ENCODE measurements at regions not wholly inside any gene's neighbourhood (a gene's known extent, or its start where the extent isn't known, plus 50 kb on each side); places are given as distances from the start of the nearest gene placed in this dataset.
"Not testable (repeated sequence)": the region's sequence is repeated elsewhere in the genome, so short reads cannot be mapped to it uniquely, and the experiment has no call there.

- no peaks in the 10 kb centered on the region for H3K36me3 ChIP-seq (ENCODE audit: low read depth)
- no peaks in the 10 kb centered on the region for H3K9me3 ChIP-seq
- H3K4me3 ChIP-seq: no peak overlapping the region
- ATAC-seq (peak; percentile 17), DNase-seq (peak in 2 of 3 donors; percentile 22 to 23)
- intact Hi-C loops (cut with DNase I, micrococcal nuclease): no loop called here
- H3K4me1 ChIP-seq (ENCODE audit: low read depth): peaks cover under 1% of the 10 kb centered on the region
- TF ChIP-seq CTCF (IDR thresholded peaks at IDR 0.05): no peak
Measured at GRCh38 chr11:69899957-69900821, 81.0 kb upstream of the FGF3 start.

- H3K4me1 ChIP-seq (ENCODE audit: low read depth); H3K9me3 ChIP-seq; intact Hi-C loops (cut with DNase I, micrococcal nuclease); H3K4me3 ChIP-seq; H3K36me3 ChIP-seq (ENCODE audit: low read depth); ATAC-seq: not testable (repeated sequence)
- peak in 1 of 3 donors; percentile 6 for DNase-seq
Measured at GRCh38 chr11:69900822-69901302, 81.6 kb upstream of the FGF3 start.

GRCh38 chr11:69902337-69902736 lies 83.1 kb upstream of the FGF3 start:
- intact Hi-C loops (cut with DNase I, micrococcal nuclease): no loop called here

GRCh38 chr11:69903211-69903610 lies 84.0 kb upstream of the FGF3 start:
- DNase-seq: peak in 2 of 3 donors; percentile 20 to 25
- ATAC-seq: no peak
- intact Hi-C loops (cut with DNase I, micrococcal nuclease): no loop called here
- no peaks in the 10 kb centered on the region for H3K36me3 ChIP-seq (ENCODE audit: low read depth)
- H3K4me3 ChIP-seq: no peak overlapping the region
- no peaks in the 10 kb centered on the region for H3K9me3 ChIP-seq
- peaks cover 14% of the 10 kb centered on the region for H3K4me1 ChIP-seq (ENCODE audit: low read depth)
- TF ChIP-seq CTCF (IDR thresholded peaks at IDR 0.05): no peak

More at GRCh38 chr11:69902337-69902736, 83.1 kb upstream of the FGF3 start:
- no peak for ATAC-seq
- H3K4me1 ChIP-seq (ENCODE audit: low read depth): peaks cover 14% of the 10 kb centered on the region
- TF ChIP-seq CTCF (IDR thresholded peaks at IDR 0.05): no peak
- DNase-seq: peak in 2 of 3 donors; percentile 12
- no peaks in the 10 kb centered on the region for H3K9me3 ChIP-seq
- H3K36me3 ChIP-seq (ENCODE audit: low read depth): no peaks in the 10 kb centered on the region
- no peak overlapping the region for H3K4me3 ChIP-seq

- Histone ChIP-seq H3K4me1 (ENCODE audit: low read depth) (peaks cover 14% of the 10 kb centered on the region), H3K36me3 (ENCODE audit: low read depth) (no peaks in the 10 kb centered on the region), H3K9me3 (no peaks in the 10 kb centered on the region), H3K4me3 (no peak overlapping the region)
- no peak for ATAC-seq
- intact Hi-C loops (cut with DNase I, micrococcal nuclease): no loop called here
- no peak for TF ChIP-seq CTCF (IDR thresholded peaks at IDR 0.05)
- DNase-seq: peak in 2 of 3 donors; percentile 25 to 31
Measured at GRCh38 chr11:69904161-69904973, 85.2 kb upstream of the FGF3 start.

All from mucosa of descending colon (tissue), 3 donors.